G401 (cell line): ENCODE measurements at regions not wholly inside any gene's neighbourhood (a gene's known extent, or its start where the extent isn't known, plus 50 kb on each side); places are given as distances from the start of the nearest gene placed in this dataset.
"Not testable (repeated sequence)": the region's sequence is repeated elsewhere in the genome, so short reads cannot be mapped to it uniquely, and the experiment has no call there.

Experiments
- DNase-seq: peaks from one replicate; pipeline ENCODE4 v3.0.0-alpha.2; 2015; ENCODE audit warnings: low spot score
- in situ Hi-C: cut with HindIII; loops from 2 replicates; pipeline ENCODE4 v1.10.0; 2016; ENCODE audit warnings: low sequenced_read_pairs, mixed read lengths

DNA sequence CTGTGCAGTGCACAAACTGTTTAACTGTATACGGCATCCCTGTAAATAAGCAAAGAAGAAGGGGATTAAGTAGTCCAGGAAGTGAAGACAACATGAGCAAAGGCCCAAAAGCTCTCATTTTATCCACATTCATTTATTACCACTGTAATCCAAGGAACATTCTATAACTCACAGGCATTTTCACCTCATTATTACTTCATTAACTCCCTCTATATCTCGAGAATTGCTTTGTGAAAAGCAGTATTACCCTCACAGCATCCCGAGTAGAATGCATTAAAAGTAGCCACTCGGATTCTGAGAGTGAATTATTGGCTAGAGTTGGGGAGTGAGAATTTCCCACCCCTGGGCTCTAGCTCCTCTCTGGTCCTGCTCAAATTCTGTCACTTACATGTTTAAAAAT, 51.0 kb upstream of the CHCHD3 start:
- in situ Hi-C loops, result no loop called here
- DNase-seq, result no peak

DNA sequence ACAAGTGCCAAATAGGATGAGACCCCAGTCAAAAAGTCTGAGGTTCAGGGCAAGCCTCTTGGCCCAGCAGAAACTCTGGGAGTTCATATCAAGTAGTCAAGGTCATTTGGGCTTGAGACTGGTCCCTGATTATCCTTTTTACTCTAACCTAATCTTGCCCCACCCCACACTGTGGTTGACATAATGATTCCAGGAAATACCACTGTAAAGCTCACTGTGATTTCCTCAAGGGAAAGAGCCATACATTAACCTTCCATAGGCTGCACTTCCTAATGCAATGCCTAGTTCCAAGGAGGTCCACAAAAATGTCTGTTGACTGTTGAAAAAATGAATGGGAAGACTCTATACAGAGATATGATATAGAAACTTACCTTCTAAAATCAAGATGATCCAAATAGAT, 52.9 kb upstream of the CHCHD3 start:
- no peak for DNase-seq
- in situ Hi-C loops, result no loop called here

DNA sequence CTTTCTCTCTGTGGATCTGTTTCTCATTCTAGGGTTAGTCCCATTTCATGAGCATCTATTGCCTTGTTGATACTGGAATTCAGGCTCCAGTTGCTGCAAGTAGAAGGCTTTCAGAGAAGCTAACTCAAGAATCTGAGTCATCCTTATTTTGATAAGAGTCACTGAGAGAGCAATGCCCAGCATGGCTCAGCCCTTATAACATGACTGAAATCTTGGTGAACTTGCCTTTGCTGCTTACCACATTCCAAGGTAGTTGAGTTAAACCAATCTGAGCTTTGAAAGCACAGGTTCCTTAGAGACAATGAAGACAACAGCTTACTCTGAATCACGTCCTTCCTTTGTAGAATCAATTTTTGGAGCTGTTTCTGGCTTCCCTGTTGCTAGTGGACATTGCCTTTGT, 53.6 kb upstream of the CHCHD3 start:
- DNase-seq, result no peak
- in situ Hi-C loops, result no loop called here

GRCh38 chr7:133139350-133139749, 57.5 kb upstream of the CHCHD3 start:
- in situ Hi-C loops, result no loop called here
- no peak for DNase-seq

DNA sequence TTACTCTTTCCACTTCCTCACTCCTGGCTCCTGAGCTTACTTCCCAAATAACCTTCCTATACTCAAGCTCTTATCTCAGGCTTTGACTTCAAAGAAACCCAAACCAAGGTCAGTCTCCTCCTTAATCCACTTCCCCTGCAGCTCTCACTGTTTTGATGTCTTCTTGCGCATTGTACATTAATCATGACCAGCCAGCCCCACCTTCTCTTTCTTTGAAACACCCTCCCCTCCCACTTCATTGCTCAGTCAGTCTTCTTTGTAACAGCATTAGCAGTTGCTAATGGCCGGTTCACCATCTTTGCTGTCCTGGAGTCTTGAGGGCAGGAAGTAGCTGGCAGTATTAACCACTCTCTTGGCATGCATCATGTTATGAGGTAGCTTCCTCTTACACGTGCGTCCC, 57.9 kb upstream of the CHCHD3 start:
- in situ Hi-C loops, result no loop called here
- DNase-seq, result no peak

DNA sequence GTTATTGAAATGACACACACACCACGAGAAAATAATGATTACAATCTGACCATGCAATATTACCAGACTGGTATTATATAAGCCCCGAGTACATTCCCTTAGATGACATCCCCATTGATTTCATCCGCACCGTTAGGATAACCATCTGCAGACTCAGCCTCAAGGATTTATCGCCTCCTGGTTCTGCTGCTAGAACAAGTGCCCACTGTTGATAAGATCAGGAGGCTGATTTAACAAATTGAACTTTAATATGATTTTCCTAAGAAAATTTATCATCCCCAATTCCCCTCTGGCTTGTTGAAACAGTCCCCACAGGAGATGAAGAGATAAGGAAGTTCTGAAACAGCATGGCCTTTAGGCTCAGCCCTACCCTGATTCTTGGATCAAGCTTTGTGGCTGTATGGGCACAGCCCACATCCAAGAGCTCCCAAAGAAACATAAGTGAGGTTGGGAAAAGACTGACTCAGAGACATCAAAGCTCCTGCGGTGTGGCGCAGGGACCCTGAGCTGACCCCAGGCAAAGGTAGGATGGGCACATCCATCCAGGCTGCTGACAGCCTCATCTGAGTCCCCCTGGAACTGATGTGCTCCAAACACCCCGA, 59.2 kb upstream of the CHCHD3 start:
- in situ Hi-C loops, result no loop called here
- DNase-seq, result no peak

DNA sequence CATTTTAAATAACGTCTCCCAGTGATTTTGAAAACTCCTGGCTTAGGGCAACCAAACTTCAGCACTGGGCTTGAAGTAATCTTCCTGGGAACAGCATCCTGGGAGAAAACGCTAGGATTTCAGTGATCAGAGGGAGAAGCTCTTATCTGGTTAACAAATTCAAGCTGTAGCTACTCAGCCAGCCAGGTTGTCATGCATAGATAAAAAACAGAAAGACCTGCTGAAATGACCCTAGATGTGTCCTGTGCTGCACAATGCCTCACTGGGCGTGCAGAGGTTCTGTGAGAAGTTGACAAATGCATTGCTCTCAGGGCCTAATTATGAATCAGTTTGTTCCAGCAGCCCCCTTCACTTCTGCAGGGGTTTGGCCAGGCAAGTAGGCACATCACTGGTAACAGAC, 68.9 kb upstream of the CHCHD3 start:
- no peak for DNase-seq
- in situ Hi-C loops, result no loop called here

DNA sequence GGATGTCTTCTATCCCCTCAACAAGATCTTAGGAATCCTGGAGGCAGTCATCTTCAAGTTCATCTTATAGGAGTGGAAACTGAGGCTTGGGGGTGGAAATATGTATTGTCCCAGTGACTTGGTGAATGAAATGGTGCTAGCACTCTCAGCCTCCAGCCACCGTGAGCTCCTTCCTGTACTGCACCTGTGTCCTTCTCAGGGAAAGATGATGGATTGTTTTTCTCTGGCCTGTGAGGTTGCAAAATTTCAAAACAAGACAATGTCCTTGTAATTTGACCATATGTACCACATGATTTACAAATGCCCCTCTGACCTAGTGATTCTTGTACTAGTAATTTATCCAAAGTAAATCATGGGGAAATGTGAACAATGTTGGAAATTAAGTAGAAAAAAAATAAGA, 71.0 kb upstream of the CHCHD3 start:
- no peak for DNase-seq
- in situ Hi-C loops, result no loop called here

- in situ Hi-C loops, result no loop called here
- DNase-seq, result no peak
Observed at GRCh38 chr7:133155146-133155545, 73.3 kb upstream of the CHCHD3 start.

DNA sequence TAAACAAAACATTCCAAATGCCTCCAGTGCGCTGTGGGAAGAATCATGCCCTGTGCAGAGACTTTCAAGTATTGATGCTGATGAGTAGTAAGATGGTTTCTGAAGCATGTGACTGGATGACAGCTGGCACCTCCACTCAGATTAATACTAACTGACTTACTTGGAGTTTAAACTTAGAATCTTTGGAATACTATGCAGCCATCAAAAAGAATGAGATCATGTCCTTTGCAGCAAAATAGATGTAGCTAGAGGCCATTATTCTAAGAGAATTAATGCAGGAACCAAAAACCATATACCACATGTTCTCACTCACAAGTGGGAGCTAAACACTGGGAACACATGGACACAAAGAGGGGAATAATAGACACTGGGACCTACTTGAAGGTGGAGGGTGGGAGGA, 73.8 kb upstream of the CHCHD3 start:
- in situ Hi-C loops, result no loop called here
- DNase-seq, result no peak

- no peak for DNase-seq
- in situ Hi-C loops, result no loop called here
Observed at GRCh38 chr7:133157045-133157444, 75.2 kb upstream of the CHCHD3 start.

DNA sequence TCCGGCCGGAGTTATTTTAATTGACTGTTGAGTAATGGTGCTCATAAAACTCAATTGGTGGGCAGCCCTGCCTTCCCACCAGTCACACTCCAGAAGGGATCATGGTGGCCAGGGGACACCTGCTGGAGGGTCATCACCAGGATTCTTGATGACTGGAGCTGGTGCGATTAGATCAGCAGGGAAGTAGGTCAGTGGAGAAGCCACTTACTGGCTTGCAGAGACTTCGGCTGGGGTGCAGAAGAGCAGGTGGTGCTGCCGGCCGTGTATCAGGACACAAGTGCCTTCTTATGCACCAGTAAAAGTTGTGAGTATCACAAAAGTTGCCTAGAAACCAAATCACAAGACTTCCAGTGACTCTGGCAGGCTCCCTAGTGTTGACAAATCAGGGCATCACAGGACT, 82.6 kb upstream of the CHCHD3 start:
- DNase-seq, result no peak
- in situ Hi-C loops, result no loop called here

DNA sequence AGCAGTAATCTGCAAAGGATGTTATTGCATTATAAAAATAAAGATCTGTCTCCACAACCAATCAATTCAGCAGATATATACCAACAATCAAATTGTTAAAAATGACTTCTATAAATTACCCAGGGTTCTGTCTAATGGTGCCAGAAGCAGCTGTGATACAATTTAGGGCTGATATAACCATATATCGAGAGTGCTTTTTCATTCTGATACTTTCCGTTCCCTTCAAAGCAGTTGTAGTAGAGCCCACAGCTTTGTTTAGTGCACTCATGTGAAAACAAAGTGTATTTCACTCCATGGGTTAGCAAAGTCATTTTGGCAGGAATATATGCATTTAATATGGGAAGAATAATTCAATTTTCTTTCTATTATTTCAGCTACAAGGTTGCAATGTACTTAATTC, 83.1 kb upstream of the CHCHD3 start:
- in situ Hi-C loops, result no loop called here
- no peak for DNase-seq

- in situ Hi-C loops, result no loop called here
- DNase-seq, result no peak
Observed at GRCh38 chr7:133165529-133165928, 83.6 kb upstream of the CHCHD3 start.

DNA sequence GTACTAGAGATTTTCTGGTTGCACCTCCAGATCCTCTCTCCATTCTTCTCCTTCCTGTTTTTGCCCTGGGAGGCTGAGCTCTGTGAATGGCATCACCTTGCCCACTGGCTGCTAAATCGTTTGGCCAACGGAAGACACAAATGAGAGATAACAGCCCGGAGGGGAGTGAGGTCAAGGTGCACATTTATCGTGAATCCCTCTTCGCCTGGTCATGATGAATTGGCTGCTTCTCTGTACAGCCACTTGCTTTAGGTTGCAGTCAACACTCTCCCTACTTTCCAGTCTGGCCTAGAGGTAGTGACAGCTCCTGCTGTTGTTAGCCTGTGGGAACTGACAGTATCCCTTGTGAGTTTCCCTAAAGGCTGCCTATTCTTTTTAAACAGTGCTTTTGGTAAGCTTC, 85.4 kb upstream of the CHCHD3 start:
- in situ Hi-C loops, result no loop called here
- DNase-seq, result no peak

DNA sequence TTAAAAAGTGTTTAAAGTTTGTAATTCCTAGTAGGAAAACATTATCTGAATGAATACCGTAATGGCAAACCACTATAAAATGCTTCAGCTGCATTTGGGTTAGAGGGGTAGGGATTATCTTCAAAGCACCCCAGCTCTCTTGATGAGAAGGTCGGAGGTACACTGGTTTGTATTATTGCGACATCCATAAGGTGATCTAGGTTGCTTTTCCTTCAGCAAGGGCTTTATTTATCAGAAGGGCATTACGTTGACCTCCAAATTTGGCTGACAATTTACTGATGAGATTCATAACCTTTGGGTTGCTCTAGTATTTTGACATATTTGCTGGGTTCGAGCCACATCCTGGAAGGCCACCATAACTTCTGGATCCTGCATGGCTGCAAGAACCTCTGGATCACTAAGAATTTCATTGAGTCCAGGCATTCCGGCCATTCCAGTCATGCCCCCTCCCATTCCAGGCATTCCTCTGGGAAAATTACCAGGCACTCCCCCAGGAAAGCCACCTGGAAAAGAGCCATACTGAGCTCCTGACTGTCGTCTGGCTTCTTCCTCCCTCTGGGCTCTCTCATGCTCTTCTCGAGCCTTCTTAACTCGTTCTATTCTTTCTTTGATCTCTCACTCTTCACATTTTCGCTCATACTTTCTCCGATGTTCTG, 83.6 kb upstream of the EXOC4 start:
- in situ Hi-C loops, DNase-seq: not testable (repeated sequence)

- DNase-seq, in situ Hi-C loops: not testable (repeated sequence)
Observed at GRCh38 chr7:133177476-133177875, 75.4 kb upstream of the EXOC4 start.

- no peak for DNase-seq
- in situ Hi-C loops, result no loop called here
Observed at GRCh38 chr7:133180717-133181116, 72.2 kb upstream of the EXOC4 start.

DNA sequence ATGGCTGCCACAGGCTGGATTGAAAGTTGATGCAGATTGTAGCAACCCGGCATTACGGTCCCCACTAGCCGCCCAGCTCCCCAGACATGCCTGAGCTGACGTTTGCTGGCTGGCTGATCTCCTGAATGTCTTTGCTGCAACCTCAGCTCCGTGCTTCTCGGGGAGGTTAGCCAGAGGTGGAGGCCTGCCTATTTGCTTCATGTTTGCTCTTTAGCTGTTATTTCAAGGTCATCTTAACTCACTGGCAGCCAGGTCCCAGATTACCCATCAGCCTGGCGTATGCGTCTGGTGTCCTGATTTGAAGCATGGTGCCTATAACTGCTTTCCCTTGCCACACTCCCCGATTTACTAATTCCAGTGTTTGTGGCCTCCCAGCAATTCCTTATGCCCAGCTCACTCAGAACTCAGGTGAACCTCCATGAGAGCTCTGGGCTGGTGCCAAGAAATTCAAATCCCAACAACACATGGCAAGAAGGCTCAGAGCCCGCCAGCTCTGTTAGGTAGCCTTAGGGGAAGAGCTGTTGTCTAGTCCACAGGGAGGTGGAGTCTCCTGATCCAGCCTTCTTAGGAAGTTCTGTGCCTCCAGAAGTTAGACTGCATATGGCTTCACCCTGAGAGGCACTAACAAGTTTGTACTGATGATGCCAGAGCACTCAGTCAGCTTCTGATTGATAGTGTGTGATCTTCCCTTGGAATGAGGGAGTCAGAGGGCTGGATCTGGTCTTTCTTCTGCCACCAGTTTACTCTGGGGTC, 69.7 kb upstream of the EXOC4 start:
- in situ Hi-C loops, result no loop called here
- DNase-seq, result peak; percentile 8

- DNase-seq, result no peak
- in situ Hi-C loops, result no loop called here
Observed at GRCh38 chr7:133183969-133184368, 68.9 kb upstream of the EXOC4 start.

DNA sequence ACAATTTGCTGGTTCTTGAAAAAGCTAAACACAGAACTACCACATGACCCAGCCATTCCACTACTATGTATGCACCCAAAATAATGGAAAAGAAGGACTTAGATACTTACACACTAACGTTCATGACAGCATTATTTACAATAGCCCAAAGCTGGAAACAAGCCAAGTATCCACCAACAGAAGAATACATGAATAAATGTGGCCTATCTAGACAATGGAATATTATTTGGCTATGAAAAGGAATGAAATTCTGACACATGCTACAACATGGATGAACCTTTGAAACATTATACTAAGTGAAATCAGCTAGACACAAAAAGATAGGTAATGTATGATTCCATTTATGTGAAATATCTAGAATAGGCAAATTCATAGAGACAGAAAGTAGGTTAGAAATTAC, 67.4 kb upstream of the EXOC4 start:
- in situ Hi-C loops, result no loop called here
- no peak for DNase-seq
